Activated T-cell treated with anti-CD3 and anti-CD28 coated beads, Interleukin-2, amount 50 U/mL, for 4 hours (primary cell): ENCODE measurements at regions not wholly inside any gene's neighbourhood (a gene's known extent, or its start where the extent isn't known, plus 50 kb on each side); places are given as distances from the start of the nearest gene placed in this dataset.
A peak's percentile ranks its signal among the peaks of the same experiment; 100 is the strongest.

Source experiments
- ATAC-seq, 2 donors: fragments of 200-7000 bp; cut with Tn5 transposase; one replicate each; pipeline ENCODE4 v1.10.0; 2021
- DNase-seq: peaks from one replicate; pipeline ENCODE4 v3.0.0-alpha.2; 2020
- H3K27me3 Mint-ChIP-seq: one replicate; pipeline ENCODE4 v1.8.0; 2021; ENCODE audit warnings: low read depth, mixed read lengths
- H3K36me3 Mint-ChIP-seq: one replicate; pipeline ENCODE4 v1.8.0; 2022; ENCODE audit warnings: mixed read lengths; ENCODE audit not compliant: insufficient read depth
- H3K4me1 Mint-ChIP-seq: one replicate; pipeline ENCODE4 v1.8.0; 2021; ENCODE audit warnings: low read depth, mixed read lengths
- H3K4me3 Mint-ChIP-seq: one replicate; pipeline ENCODE4 v1.8.0; 2021; ENCODE audit warnings: mild to moderate bottlenecking, moderate library complexity, mixed read lengths
- H3K9me3 Mint-ChIP-seq: one replicate; pipeline ENCODE4 v1.8.0; 2021; ENCODE audit warnings: mixed read lengths

- no peaks in the 10 kb centered on the region for H3K27me3 Mint-ChIP-seq
- no peak overlapping the region for H3K4me3 Mint-ChIP-seq
- no peak for ATAC-seq
- no peaks in the 10 kb centered on the region for H3K36me3 Mint-ChIP-seq
- DNase-seq, result no peak
- no peaks in the 10 kb centered on the region for H3K4me1 Mint-ChIP-seq
- peaks cover 3% of the 10 kb centered on the region for H3K9me3 Mint-ChIP-seq
Measured at GRCh38 chr9:80369641-80370040, 797.9 kb downstream of the TLE4 start.

- peaks cover 3% of the 10 kb centered on the region for H3K9me3 Mint-ChIP-seq
- no peaks in the 10 kb centered on the region for H3K36me3 Mint-ChIP-seq
- H3K4me3 Mint-ChIP-seq, result no peak overlapping the region
- no peaks in the 10 kb centered on the region for H3K27me3 Mint-ChIP-seq
- ATAC-seq (no peak), DNase-seq (no peak)
- no peaks in the 10 kb centered on the region for H3K4me1 Mint-ChIP-seq
Measured at GRCh38 chr9:80366626-80367025, 794.9 kb downstream of the TLE4 start.

DNA sequence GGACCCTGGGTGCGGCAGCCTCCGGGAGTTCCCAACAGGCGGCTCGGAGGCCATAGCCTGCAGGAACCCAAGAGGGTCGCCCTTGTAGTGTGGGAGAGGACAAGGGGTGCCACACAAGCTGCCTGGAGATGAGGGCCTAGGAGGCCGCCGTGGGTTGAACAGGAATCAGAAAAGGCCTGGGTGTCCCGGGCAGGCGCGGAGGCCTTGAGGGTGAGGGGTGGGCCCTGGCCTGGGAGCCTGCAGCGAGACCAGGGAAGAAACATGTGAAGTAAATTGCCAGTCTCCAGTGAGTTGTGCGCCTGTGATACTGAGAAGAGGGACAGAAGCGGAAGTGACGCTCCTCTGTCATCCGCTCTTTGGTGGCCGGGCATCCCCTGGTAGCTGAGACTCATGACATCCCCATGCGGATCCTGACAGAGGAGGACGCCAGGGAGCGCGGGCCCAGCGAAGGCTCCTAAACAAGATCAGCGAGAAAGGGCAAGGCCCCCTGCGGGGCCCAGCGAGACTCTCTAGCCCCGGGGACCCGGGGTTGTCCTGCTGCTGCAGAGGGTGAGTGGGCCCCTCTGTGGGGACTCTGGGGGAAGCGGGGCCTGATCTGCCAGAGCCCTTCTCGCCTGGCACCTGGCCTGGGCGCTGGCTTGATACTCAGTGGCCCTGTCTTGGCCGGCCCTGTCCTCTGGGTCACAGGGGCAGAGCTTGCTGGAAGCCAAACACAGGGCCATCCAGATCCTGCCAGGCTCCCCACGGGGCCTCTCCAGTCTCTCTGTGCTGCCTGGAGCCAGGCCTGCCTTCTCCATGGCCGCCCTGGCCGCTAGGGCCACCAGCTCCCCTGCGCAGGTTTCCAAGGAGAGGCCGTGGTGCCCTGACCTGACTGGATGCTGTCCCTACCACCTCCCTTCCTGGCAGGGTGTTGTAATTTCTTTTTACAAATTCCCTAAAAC is 788.4 kb downstream of the TLE4 start:
- Mint-ChIP-seq H3K9me3 (peaks cover 7% of the 10 kb centered on the region), H3K27me3 (no peaks in the 10 kb centered on the region)
- ATAC-seq, result no peak

GRCh38 chr9:80359291-80359690 is 787.5 kb downstream of the TLE4 start:
- Mint-ChIP-seq H3K4me1 (no peaks in the 10 kb centered on the region), H3K36me3 (no peaks in the 10 kb centered on the region)

More for the DNA sequence above, 788.4 kb downstream of the TLE4 start:
- Mint-ChIP-seq H3K4me3 (no peak overlapping the region), H3K36me3 (no peaks in the 10 kb centered on the region), H3K4me1 (no peaks in the 10 kb centered on the region)
- DNase-seq, result no peak

DNA sequence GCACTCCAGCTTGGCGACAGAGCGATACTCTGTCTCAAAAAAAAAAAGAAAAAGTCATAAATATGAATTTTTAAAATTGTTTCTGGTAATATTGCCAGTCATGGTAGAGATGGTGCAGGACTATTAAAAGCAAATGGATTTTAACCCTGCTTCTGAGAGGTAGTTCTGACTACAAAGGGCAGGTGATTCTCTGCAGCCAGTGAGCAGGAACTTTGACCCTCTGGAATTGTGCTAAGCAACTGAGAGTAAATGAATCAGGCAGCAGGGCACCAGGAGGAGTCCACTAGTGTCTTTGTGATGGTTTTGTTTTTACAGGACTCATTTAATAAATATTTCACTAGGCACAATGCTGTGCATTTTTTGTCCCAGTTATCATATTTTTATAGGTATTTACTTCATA is 781.2 kb downstream of the TLE4 start:
- no peaks in the 10 kb centered on the region for H3K36me3 Mint-ChIP-seq
- H3K4me3 Mint-ChIP-seq, result no peak overlapping the region
- ATAC-seq (no peak), DNase-seq (no peak)
- peaks cover 10% of the 10 kb centered on the region for H3K9me3 Mint-ChIP-seq
- no peaks in the 10 kb centered on the region for H3K4me1 Mint-ChIP-seq
- no peaks in the 10 kb centered on the region for H3K27me3 Mint-ChIP-seq

More at GRCh38 chr9:80359291-80359690, 787.5 kb downstream of the TLE4 start:
- Mint-ChIP-seq H3K9me3 (peaks cover 5% of the 10 kb centered on the region), H3K27me3 (no peaks in the 10 kb centered on the region), H3K4me3 (no peak overlapping the region)
- DNase-seq (no peak), ATAC-seq (peak in 1 of 2 donors; percentile 13)

GRCh38 chr9:80351612-80352011 is 779.8 kb downstream of the TLE4 start:
- H3K9me3 Mint-ChIP-seq, result peaks cover 6% of the 10 kb centered on the region

GRCh38 chr9:80326105-80326504 is 754.3 kb downstream of the TLE4 start:
- Mint-ChIP-seq H3K9me3 (peaks cover 7% of the 10 kb centered on the region), H3K36me3 (no peaks in the 10 kb centered on the region), H3K4me3 (no peak overlapping the region), H3K4me1 (no peaks in the 10 kb centered on the region), H3K27me3 (no peaks in the 10 kb centered on the region)
- DNase-seq, result no peak
- no peak for ATAC-seq

More at GRCh38 chr9:80351612-80352011, 779.8 kb downstream of the TLE4 start:
- H3K27me3 Mint-ChIP-seq, result no peaks in the 10 kb centered on the region
- ATAC-seq, result no peak
- no peak overlapping the region for H3K4me3 Mint-ChIP-seq
- no peak for DNase-seq
- H3K36me3 Mint-ChIP-seq, result no peaks in the 10 kb centered on the region
- H3K4me1 Mint-ChIP-seq, result no peaks in the 10 kb centered on the region

DNA sequence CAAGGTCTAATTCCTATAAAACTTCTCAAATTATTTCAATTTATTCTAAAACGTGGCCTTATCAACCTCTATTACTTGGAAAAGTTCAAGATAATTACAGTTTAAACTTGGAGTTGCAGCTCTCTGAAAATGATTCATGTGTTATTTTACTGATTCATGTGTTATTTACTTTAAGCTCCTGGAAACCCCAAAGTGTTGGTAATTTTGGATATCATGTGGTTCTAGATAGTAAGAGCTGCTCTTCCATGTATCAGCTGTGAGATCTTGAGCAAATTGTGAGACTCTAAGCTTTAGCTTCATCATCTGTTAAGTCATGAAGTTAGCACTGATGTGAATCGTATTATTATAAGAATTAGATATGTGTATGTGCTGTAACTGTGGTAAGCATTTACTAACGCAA is 749.2 kb downstream of the TLE4 start:
- Mint-ChIP-seq H3K9me3 (no peaks in the 10 kb centered on the region), H3K36me3 (no peaks in the 10 kb centered on the region), H3K4me3 (no peak overlapping the region), H3K27me3 (no peaks in the 10 kb centered on the region), H3K4me1 (no peaks in the 10 kb centered on the region)
- DNase-seq (no peak), ATAC-seq (no peak)

GRCh38 chr9:80320480-80320879 is 748.7 kb downstream of the TLE4 start:
- Mint-ChIP-seq H3K4me3 (no peak overlapping the region), H3K4me1 (no peaks in the 10 kb centered on the region), H3K9me3 (no peaks in the 10 kb centered on the region), H3K27me3 (no peaks in the 10 kb centered on the region), H3K36me3 (no peaks in the 10 kb centered on the region)
- DNase-seq (no peak), ATAC-seq (no peak)

- ATAC-seq, result no peak
- Mint-ChIP-seq H3K36me3 (no peaks in the 10 kb centered on the region), H3K4me3 (no peak overlapping the region), H3K27me3 (no peaks in the 10 kb centered on the region), H3K9me3 (no peaks in the 10 kb centered on the region), H3K4me1 (no peaks in the 10 kb centered on the region)
- no peak for DNase-seq
Measured at GRCh38 chr9:80305136-80305535, 733.4 kb downstream of the TLE4 start.

GRCh38 chr9:80294955-80295354 is 723.2 kb downstream of the TLE4 start:
- Mint-ChIP-seq H3K9me3 (peaks cover 22% of the 10 kb centered on the region), H3K27me3 (no peaks in the 10 kb centered on the region), H3K36me3 (no peaks in the 10 kb centered on the region), H3K4me1 (no peaks in the 10 kb centered on the region), H3K4me3 (no peak overlapping the region)
- DNase-seq, result no peak
- no peak for ATAC-seq

- Mint-ChIP-seq H3K4me1 (no peaks in the 10 kb centered on the region), H3K4me3 (no peak overlapping the region), H3K27me3 (no peaks in the 10 kb centered on the region), H3K9me3 (peaks cover 24% of the 10 kb centered on the region), H3K36me3 (no peaks in the 10 kb centered on the region)
- DNase-seq (no peak), ATAC-seq (no peak)
Measured at GRCh38 chr9:80294318-80294717, 722.6 kb downstream of the TLE4 start.

DNA sequence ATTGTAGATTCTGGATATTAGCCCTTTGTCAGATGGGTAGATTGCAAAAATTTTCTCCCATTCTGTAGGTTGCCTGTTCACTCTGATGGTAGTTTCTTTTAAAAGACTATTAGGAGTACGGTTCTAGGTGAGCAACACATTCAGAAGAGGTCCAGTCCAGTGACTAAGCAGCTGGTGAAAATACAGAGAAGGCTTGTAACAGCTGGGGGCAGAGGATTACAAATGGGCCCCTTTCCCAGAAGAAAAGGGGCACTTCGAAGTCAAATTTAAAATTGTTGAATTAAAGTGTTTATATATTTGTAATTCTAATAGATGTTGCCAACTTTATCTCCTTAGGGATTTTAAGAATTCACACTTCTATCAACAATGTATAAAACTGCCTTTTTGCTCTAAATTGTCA is 720.5 kb downstream of the TLE4 start:
- Mint-ChIP-seq H3K36me3 (no peaks in the 10 kb centered on the region), H3K4me3 (no peak overlapping the region), H3K27me3 (no peaks in the 10 kb centered on the region), H3K9me3 (peaks cover 20% of the 10 kb centered on the region), H3K4me1 (no peaks in the 10 kb centered on the region)
- DNase-seq (no peak), ATAC-seq (no peak)

DNA sequence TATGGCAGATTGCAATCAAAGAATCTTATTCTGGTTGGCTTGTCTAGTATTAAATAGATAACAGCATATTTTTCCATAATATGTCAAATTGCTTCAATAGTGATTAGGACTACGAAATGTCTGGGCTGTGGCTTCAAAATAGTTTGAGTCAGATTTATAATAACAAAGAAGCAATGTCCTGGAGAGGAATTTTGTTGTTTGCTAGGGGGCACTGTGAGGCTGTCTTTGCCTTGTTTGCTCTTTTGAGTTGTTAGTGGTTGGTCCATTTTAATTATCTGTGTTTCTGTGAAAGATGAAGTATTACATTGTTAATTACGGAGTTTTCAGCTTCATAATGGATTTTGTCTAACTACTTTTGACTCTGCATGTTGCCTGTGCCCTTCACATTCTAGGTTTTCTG is 713.6 kb downstream of the TLE4 start:
- no peaks in the 10 kb centered on the region for H3K27me3 Mint-ChIP-seq
- no peaks in the 10 kb centered on the region for H3K36me3 Mint-ChIP-seq
- DNase-seq (no peak), ATAC-seq (no peak)
- H3K4me1 Mint-ChIP-seq, result no peaks in the 10 kb centered on the region
- no peak overlapping the region for H3K4me3 Mint-ChIP-seq
- H3K9me3 Mint-ChIP-seq, result peaks cover 5% of the 10 kb centered on the region

GRCh38 chr9:80282766-80283165 is 711.0 kb downstream of the TLE4 start:
- H3K36me3 Mint-ChIP-seq, result no peaks in the 10 kb centered on the region
- no peaks in the 10 kb centered on the region for H3K4me1 Mint-ChIP-seq
- no peak for ATAC-seq
- no peak overlapping the region for H3K4me3 Mint-ChIP-seq
- DNase-seq, result no peak
- H3K9me3 Mint-ChIP-seq, result no peaks in the 10 kb centered on the region
- H3K27me3 Mint-ChIP-seq, result no peaks in the 10 kb centered on the region
